GM19468 (cell line): ENCODE measurements at regions not wholly inside any gene's neighbourhood (a gene's known extent, or its start where the extent isn't known, plus 50 kb on each side); places are given as distances from the start of the nearest gene placed in this dataset.

Experiments used
- ATAC-seq: cut with Tn5 transposase; IDR thresholded peaks from one replicate; pipeline ENCODE4 v1.9.1; 2021; ENCODE audit warnings: mild to moderate bottlenecking, moderate library complexity, moderate number of reproducible peaks; ENCODE audit not compliant: unreplicated experiment; ENCODE audit errors: extremely low read depth

DNA sequence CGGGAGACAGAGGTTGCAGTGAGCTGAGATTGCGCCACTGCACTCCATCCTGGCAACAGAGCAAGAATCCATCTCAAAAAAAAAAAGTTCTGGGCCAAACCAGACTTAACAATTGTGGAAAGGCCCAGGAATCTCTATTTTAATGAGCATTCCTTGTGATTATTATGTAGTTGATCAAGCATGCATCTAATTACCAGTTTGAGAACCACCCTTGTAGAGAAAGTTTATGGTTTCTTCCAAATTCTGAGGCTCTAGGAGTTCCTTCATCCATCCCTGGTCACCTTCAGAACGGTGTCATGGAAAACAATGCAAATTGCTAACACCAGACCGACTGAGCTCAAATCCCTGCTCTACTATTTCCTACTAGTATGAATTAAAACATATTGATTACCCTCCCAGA, 246.3 kb upstream of the KLHL29 start:
- ATAC-seq = no peak

GRCh38 chr2:23145460-23145859, 239.5 kb upstream of the KLHL29 start:
- ATAC-seq = no peak

DNA sequence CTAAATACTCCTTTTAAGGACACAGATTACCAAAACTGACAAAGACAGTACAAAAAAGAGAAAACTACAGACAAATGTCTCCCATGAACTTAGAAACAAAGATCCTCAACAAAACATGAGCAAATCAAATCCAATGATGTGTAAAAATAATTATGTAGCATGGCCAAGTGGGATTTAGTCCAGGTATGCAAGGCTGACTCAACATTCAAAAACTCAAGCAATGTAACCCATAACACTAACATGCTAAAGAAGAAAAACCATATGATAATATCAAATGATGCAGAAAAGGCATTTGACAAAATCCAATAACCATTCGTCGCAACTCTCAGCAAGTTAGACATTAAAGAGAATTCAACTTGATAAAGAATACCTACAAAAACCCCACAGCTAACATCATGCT, 239.0 kb upstream of the KLHL29 start:
- ATAC-seq = no peak

DNA sequence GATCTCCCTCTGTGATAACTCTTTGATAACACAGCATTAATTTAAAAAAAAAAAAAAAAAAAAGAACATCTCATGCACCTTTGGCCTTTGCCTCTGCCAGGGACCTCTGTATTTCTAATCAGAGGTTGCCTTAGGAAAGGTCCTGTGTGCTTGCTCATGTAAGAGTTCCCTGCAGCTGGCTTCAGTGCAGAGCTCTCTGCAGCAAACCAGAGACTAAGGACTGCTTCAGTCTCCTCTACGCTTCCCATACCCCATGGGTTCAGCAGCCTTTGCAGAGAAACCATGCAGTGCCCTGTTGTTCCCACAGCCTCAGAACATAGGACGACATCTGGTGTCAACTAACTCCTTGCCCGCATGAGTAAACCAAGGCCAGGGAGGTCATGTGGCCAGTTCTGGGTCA, 236.6 kb upstream of the KLHL29 start:
- no peak for ATAC-seq

DNA sequence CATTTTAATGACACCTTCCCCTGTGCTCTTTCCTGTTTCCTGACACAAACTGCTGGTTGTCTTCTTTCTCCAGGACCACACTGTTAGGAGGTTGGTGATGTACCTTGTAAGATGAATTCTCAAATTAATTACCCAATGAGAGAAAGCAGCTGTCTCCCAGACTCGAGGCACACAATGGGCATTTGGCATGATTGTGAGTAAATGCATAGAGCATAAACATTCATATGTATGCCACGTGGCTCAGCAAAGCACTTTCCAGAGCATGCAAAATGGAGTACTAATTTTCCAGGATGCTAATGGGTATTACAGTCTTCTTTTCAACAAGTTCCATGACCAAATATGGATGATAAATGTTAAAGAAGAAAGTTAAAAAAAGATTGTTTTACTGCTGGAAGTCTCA, 235.2 kb upstream of the KLHL29 start:
- ATAC-seq = no peak

GRCh38 chr2:23153484-23153883, 231.5 kb upstream of the KLHL29 start:
- ATAC-seq = no peak

- ATAC-seq = no peak
Observed at GRCh38 chr2:23155022-23155421, 230.0 kb upstream of the KLHL29 start.

GRCh38 chr2:23157812-23158211, 227.2 kb upstream of the KLHL29 start:
- no peak for ATAC-seq

DNA sequence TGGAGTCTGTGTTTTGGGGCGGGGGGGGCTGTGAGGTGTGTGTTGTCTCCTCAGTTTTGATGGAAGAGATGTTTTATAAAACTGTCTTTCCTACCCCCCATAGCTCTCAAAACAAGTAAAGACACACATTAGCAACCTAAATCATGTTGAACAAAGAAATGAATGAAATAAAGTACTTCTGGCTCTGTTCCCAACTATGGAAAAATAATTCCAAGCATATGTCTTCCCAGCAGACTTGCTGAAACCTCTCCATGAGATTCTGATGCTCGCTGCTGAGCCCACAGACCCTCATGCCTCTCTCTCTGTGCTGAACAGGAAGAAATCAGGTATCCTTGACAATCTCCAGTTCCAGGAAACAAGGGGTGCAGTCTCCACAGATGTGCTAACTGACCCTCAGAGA, 226.7 kb upstream of the KLHL29 start:
- no peak for ATAC-seq

GRCh38 chr2:23159746-23160405, 225.1 kb upstream of the KLHL29 start:
- ATAC-seq = no peak

DNA sequence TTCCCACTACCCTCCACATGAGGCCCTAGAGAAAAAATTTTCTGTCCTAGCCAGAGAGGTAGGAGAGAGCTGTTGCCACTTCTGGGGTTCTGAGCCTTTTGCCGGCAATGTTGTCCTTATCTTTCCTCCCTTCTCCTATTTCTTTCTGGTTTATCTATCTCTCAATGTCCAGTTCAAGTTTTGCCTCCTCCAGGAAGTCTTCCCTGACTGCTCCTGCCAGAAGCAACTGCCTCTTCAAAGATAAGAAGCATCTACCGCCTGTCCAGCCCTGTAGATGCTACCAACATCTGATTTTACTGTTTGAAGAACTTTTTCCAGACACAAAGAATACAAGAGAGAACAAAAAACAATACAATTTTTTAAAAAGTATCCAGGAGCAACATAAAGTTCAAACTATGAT, 220.8 kb upstream of the KLHL29 start:
- ATAC-seq = no peak

GRCh38 chr2:23169896-23170295, 215.1 kb upstream of the KLHL29 start:
- ATAC-seq = no peak

GRCh38 chr2:23171108-23171507, 213.9 kb upstream of the KLHL29 start:
- no peak for ATAC-seq

GRCh38 chr2:23178396-23178795, 206.6 kb upstream of the KLHL29 start:
- ATAC-seq = no peak

- ATAC-seq = no peak
Observed at GRCh38 chr2:23183733-23184132, 201.2 kb upstream of the KLHL29 start.

DNA sequence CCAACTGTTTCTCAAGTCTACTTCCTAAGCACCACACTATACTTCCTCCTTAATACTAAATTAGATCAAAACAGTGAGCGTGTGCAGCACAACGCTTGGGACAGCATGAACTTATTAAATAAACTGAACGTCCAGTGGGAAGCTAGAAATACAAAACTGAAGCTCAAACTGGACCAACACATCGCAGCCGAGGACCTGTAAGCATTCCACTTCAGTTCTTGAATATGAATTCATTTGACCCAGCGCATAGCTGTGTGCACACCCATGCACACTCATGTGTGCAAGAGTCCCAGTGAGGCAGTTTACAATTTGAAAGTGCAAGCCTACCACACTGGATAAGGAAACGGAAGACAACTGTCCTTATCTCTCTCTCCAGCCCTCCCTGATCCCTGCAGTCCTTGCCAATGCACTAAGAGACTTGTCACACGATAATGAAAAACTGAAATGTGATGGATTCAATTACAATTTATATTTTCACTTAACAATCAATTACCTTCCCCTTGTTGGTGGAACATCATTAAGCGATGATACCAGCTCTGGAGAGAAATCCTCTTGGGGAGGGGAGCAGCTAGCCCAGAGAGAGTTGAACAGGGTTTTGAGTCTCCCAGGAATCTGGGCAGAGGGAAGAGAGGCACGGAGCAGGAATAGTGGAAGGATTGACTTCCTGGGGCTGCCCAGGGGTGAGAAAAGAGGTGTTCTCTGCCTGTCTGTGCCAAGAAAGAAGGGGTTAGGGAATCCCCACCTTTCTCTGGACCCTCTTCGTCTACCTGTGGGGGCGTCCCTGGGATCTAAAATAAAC, 186.5 kb upstream of the KLHL29 start:
- no peak for ATAC-seq

GRCh38 chr2:23199115-23199918, 185.7 kb upstream of the KLHL29 start:
- ATAC-seq = no peak

GRCh38 chr2:23200068-23200786, 184.8 kb upstream of the KLHL29 start:
- no peak for ATAC-seq

- ATAC-seq = no peak
Observed at GRCh38 chr2:23200787-23201114, 184.2 kb upstream of the KLHL29 start.

- no peak for ATAC-seq
Observed at GRCh38 chr2:23203383-23203782, 181.6 kb upstream of the KLHL29 start.
